Uterus (tissue), 3 donors: ENCODE measurements at regions not wholly inside any gene's neighbourhood (a gene's known extent, or its start where the extent isn't known, plus 50 kb on each side); places are given as distances from the start of the nearest gene placed in this dataset.

ENCODE experiments used
- DNase-seq, 2 donors: peaks; one replicate each; pipeline ENCODE4 v3.0.0-alpha.2; 2019 to 2020
- H3K27ac ChIP-seq, 2 donors: fragments of 200-600 bp; sonication (generic); 1 replicate in 1 of 2; 2 replicates in 1 of 2; pipeline ENCODE4 v1.5.1; 2016 to 2018
- H3K27me3 ChIP-seq, 2 donors: fragments of 200-600 bp; sonication (generic); one replicate each; pipeline ENCODE4 v1.5.1; 2018 to 2019; ENCODE audit warnings: control low read depth in 1 of 2
- H3K36me3 ChIP-seq, 2 donors: fragments of 200-600 bp; sonication (generic); one replicate each; pipeline ENCODE4 v1.5.1; 2019; ENCODE audit warnings: control low read depth in 1 of 2
- H3K4me1 ChIP-seq, 2 donors: fragments of 200-600 bp; sonication (generic); one replicate each; pipeline ENCODE4 v1.5.1; 2018 to 2019; ENCODE audit warnings: control low read depth in 1 of 2
- H3K4me3 ChIP-seq, 2 donors: fragments of 200-600 bp; sonication (generic); 1 replicate in 1 of 2; 2 replicates in 1 of 2; pipeline ENCODE4 v1.5.1; 2018 to 2019; ENCODE audit warnings: mild to moderate bottlenecking in 1 of 2
- H3K9me3 ChIP-seq, 2 donors: fragments of 200-600 bp; sonication (generic); one replicate each; pipeline ENCODE4 v1.5.1; 2019; ENCODE audit warnings: control low read depth in 1 of 2
- POLR2A ChIP-seq, 2 donors: fragments of 450-650 bp; IDR thresholded peaks; one replicate each; pipeline ENCODE4 v1.6.1; 2016; ENCODE audit warnings: antibody characterized with exemption in 2 of 2, mild to moderate bottlenecking in 1 of 2, moderate library complexity in 1 of 2
- intact Hi-C: fragments of 100-400 bp; cut with DNase I; formaldehyde crosslinking; loops from one replicate; pipeline ENCODE4 v1.15.1; 2023; ENCODE audit warnings: low total_unique reads
- TF ChIP-seq, protein P1 (sequence below), 4 experiments: fragments of 200-600 bp in 2 of 4; fragments of 450-650 bp in 2 of 4; sonication (generic) in 2 of 4; IDR thresholded peaks; one replicate each; pipeline ENCODE4 v1.5.1; 2016 to 2019; ENCODE audit warnings: antibody characterized with exemption in 4 of 4, mild to moderate bottlenecking in 2 of 4, moderate library complexity in 1 of 4
- donor health status: DM: yes; HTN: yes; CAD: no.

DNA sequence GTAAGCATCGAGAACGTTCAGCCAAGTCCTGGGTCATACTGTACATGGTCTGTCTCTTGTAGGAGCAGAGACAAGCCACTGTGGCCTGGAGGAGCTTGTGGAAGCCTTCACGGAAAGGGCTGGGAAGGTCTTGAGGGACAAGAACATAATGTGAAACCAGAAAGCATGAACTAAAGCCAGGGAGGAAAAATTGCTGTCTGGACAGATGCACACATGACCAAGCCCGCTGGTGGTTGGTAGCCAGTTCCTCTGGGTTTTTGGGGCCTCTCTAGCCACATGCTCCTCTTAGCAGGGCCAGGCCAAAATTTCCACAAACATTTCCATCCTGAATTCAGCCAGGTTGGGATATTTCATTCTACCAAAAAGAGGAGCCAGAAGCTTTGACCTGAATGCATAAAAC, 196.2 kb upstream of the SIX2 start:
- no peak for DNase-seq
- no peaks in the 10 kb centered on the region for H3K36me3 ChIP-seq
- H3K27me3 ChIP-seq = no peaks in the 10 kb centered on the region
- intact Hi-C loops = no loop called here
- no peak overlapping the region for H3K27ac ChIP-seq
- H3K4me1 ChIP-seq = no peaks in the 10 kb centered on the region
- H3K4me3 ChIP-seq = no peak overlapping the region
- no peaks in the 10 kb centered on the region for H3K9me3 ChIP-seq
- TF ChIP-seq POLR2A (IDR thresholded peaks at IDR 0.05) = no peak
- TF ChIP-seq, protein P1, sequence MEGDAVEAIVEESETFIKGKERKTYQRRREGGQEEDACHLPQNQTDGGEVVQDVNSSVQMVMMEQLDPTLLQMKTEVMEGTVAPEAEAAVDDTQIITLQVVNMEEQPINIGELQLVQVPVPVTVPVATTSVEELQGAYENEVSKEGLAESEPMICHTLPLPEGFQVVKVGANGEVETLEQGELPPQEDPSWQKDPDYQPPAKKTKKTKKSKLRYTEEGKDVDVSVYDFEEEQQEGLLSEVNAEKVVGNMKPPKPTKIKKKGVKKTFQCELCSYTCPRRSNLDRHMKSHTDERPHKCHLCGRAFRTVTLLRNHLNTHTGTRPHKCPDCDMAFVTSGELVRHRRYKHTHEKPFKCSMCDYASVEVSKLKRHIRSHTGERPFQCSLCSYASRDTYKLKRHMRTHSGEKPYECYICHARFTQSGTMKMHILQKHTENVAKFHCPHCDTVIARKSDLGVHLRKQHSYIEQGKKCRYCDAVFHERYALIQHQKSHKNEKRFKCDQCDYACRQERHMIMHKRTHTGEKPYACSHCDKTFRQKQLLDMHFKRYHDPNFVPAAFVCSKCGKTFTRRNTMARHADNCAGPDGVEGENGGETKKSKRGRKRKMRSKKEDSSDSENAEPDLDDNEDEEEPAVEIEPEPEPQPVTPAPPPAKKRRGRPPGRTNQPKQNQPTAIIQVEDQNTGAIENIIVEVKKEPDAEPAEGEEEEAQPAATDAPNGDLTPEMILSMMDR (IDR thresholded peaks at IDR 0.05) = no peak

DNA sequence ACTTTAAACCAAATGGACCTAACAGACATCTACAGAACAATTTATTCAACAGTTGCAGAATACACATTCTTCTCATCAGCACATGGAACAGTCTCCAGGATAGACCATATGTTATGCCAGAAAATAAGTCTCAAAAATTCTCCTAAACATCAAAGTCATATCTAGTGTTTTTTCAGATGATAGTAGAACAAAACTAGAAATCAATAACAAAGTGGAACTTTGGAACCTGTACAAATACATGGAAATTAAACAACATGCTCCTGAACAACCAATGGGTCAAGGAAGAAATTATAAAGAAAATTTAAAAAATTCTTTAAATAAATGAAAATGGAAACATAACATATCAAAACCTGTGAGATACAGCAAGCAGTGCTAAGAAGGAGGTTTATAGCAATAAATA, 194.1 kb upstream of the SIX2 start:
- no peak overlapping the region for H3K27ac ChIP-seq
- no peak for DNase-seq
- no peak for TF ChIP-seq POLR2A (IDR thresholded peaks at IDR 0.05)
- TF ChIP-seq, protein P1 (IDR thresholded peaks at IDR 0.05) = no peak
- no peak overlapping the region for H3K4me3 ChIP-seq
- intact Hi-C loops = no loop called here
- no peaks in the 10 kb centered on the region for H3K4me1 ChIP-seq
- H3K36me3 ChIP-seq = no peaks in the 10 kb centered on the region
- no peaks in the 10 kb centered on the region for H3K27me3 ChIP-seq
- no peaks in the 10 kb centered on the region for H3K9me3 ChIP-seq

DNA sequence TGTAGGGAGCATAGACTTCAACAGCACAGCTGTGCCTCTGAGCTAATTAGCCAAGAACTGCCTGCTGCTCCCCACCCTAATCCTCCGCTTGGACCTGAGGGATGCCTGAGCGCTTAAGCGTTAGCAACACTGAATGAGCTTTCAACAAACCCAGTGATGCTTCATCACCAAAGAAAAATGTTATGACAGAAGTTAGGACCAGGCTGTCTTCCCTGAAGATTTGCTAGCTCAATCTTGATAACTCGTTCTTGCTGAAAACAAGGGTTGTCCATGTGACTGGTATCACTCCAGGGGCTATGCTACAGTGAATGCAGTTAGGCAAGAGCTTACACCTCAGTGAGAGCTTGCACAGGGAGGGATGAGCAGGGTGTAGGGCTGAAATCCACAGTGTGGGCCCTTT, 190.7 kb upstream of the SIX2 start:
- H3K4me1 ChIP-seq = no peaks in the 10 kb centered on the region
- no peaks in the 10 kb centered on the region for H3K36me3 ChIP-seq
- H3K27ac ChIP-seq = no peak overlapping the region
- intact Hi-C loops = no loop called here
- no peaks in the 10 kb centered on the region for H3K9me3 ChIP-seq
- DNase-seq = no peak
- TF ChIP-seq, protein P1 (IDR thresholded peaks at IDR 0.05) = no peak
- no peak for TF ChIP-seq POLR2A (IDR thresholded peaks at IDR 0.05)
- H3K27me3 ChIP-seq = no peaks in the 10 kb centered on the region
- no peak overlapping the region for H3K4me3 ChIP-seq

DNA sequence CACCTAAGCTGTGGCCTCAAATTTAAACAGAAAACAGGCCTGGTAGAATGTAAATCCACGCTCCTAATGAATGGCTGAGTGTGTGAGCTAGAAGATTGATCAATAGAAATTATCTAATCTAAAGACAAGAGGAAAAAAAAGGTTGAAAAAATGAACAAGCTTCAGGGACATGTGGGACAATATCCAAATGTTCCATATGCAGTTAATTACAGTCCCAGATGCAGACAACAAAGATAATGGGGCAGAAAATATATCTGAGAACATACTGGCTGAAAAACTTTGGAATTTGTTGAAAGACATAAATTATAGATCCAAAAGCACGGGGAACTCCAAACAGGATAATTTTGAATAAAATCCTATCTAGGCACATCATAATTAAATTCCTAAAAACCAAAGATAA, 186.7 kb upstream of the SIX2 start:
- no peaks in the 10 kb centered on the region for H3K36me3 ChIP-seq
- no peak for TF ChIP-seq POLR2A (IDR thresholded peaks at IDR 0.05)
- TF ChIP-seq, protein P1 (IDR thresholded peaks at IDR 0.05) = no peak
- H3K4me1 ChIP-seq = no peaks in the 10 kb centered on the region
- H3K27me3 ChIP-seq = no peaks in the 10 kb centered on the region
- H3K4me3 ChIP-seq = no peak overlapping the region
- H3K9me3 ChIP-seq = no peaks in the 10 kb centered on the region
- intact Hi-C loops = no loop called here
- no peak for DNase-seq
- no peak overlapping the region for H3K27ac ChIP-seq

DNA sequence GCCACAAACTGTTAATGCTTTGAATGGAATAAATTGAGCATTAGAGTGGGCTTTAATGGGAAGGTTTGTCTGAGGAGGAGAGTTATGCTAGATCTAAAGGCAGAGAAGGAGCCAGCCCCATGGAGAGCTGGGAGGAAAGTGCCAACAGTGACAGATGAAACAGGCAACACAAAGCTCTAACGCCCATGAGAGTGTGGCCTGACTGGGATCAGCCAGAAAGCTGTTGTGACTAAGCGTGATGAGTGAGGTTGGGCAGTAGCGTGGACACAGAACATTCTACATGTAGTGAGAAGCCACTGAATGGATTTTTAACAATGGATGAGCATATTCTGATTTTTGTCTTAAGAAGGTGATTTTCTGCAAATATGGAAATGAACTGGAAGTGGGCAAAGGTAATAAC, 185.3 kb upstream of the SIX2 start:
- intact Hi-C loops = no loop called here
- H3K4me3 ChIP-seq = no peak overlapping the region

More for the DNA sequence above, 185.3 kb upstream of the SIX2 start:
- TF ChIP-seq POLR2A (IDR thresholded peaks at IDR 0.05) = no peak
- TF ChIP-seq, protein P1 (IDR thresholded peaks at IDR 0.05) = no peak
- H3K9me3 ChIP-seq = no peaks in the 10 kb centered on the region
- DNase-seq = no peak
- no peaks in the 10 kb centered on the region for H3K36me3 ChIP-seq
- no peaks in the 10 kb centered on the region for H3K27me3 ChIP-seq
- no peaks in the 10 kb centered on the region for H3K4me1 ChIP-seq
- H3K27ac ChIP-seq = no peak overlapping the region
